Karpas-422 (cell line): ENCODE measurements at regions not wholly inside any gene's neighbourhood (a gene's known extent, or its start where the extent isn't known, plus 50 kb on each side); places are given as distances from the start of the nearest gene placed in this dataset.
"Not testable (repeated sequence)": the region's sequence is repeated elsewhere in the genome, so short reads cannot be mapped to it uniquely, and the experiment has no call there.

Source experiments
- DNase-seq: peaks from one replicate; pipeline ENCODE4 v3.0.0-alpha.2; 2015
- H2AFZ ChIP-seq: fragments of 200-600 bp; sonication (generic); 2 replicates; pipeline ENCODE4 v1.6.1; 2014; ENCODE audit warnings: antibody characterized with exemption, low read length, mixed read lengths
- H3K27ac ChIP-seq: fragments of 200-600 bp; sonication (generic); 2 replicates; pipeline ENCODE4 v1.5.1; 2014; ENCODE audit warnings: mild to moderate bottlenecking, low read length, moderate library complexity
- H3K27me3 ChIP-seq: fragments of 200-600 bp; sonication (generic); 2 replicates; pipeline ENCODE4 v1.6.1; 2014; ENCODE audit warnings: low read length, mixed read lengths
- H3K36me3 ChIP-seq: fragments of 200-600 bp; sonication (generic); 2 replicates; pipeline ENCODE4 v1.6.1; 2014; ENCODE audit warnings: low read length, mixed read lengths; ENCODE audit not compliant: insufficient read depth
- H3K4me1 ChIP-seq: fragments of 200-600 bp; sonication (generic); 2 replicates; pipeline ENCODE4 v1.6.1; 2014; ENCODE audit warnings: mild to moderate bottlenecking, low read length, mixed read lengths
- H3K4me2 ChIP-seq: fragments of 200-600 bp; sonication (generic); 2 replicates; pipeline ENCODE4 v1.6.1; 2014; ENCODE audit warnings: low read length, low read depth, mild to moderate bottlenecking; ENCODE audit not compliant: poor library complexity, severe bottlenecking
- H3K4me3 ChIP-seq: fragments of 200-600 bp; sonication (generic); 2 replicates; pipeline ENCODE4 v1.5.1; 2014; ENCODE audit warnings: mild to moderate bottlenecking, antibody characterized with exemption, low read length, mixed read lengths
- H3K79me2 ChIP-seq: fragments of 200-600 bp; sonication (generic); 2 replicates; pipeline ENCODE4 v1.6.1; 2014; ENCODE audit warnings: mild to moderate bottlenecking, low read length, mixed read lengths
- H3K9ac ChIP-seq: fragments of 200-600 bp; sonication (generic); 2 replicates; pipeline ENCODE4 v1.6.0; 2014; ENCODE audit warnings: low read length
- H3K9me2 ChIP-seq: fragments of 200-600 bp; sonication (generic), shearing (Covaris generic); replicated peaks from 2 replicates; pipeline ENCODE4 v1.6.0; 2014; ENCODE audit warnings: mild to moderate bottlenecking, low read length, moderate library complexity; ENCODE audit not compliant: insufficient read depth
- H3K9me3 ChIP-seq: fragments of 300-700, 200-600 bp; sonication (generic); 2 replicates; pipeline ENCODE4 v1.6.1; 2014; ENCODE audit warnings: low read length, mixed read lengths
- H4K20me1 ChIP-seq: fragments of 200-600 bp; sonication (generic); 2 replicates; pipeline ENCODE4 v1.6.1; 2014; ENCODE audit warnings: mild to moderate bottlenecking, antibody characterized with exemption, low read length, low read depth; ENCODE audit not compliant: insufficient read depth

DNA sequence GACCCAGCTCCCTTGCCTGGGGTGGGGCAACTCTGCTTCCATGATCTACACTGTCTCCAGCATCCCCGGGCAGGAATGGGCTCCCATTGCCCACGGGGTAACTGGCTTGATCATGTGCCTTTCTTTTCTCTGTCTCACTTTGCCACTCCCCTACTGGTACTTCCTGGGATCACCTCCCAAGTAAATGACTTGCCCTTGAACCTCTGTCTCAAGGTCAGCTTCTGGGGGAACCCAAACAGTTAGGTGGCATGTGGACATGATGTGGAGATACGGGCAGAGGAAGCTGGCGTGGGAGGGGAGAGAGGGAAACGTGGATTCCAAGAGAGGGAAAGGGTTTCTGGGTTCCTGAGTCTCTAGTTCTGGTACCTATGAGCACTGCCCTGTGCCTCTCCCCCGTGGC is 63.8 kb upstream of the RALY start:
- Histone ChIP-seq H3K9ac (no peak overlapping the region), H3K27me3 (no peaks in the 10 kb centered on the region), H3K79me2 (no peaks in the 10 kb centered on the region), H3K27ac (no peak overlapping the region), H4K20me1 (no peaks in the 10 kb centered on the region), H3K9me2 (no peaks in the 10 kb centered on the region), H3K9me3 (no peaks in the 10 kb centered on the region), H3K36me3 (no peaks in the 10 kb centered on the region), H3K4me2 (no peak overlapping the region), H3K4me3 (no peak overlapping the region), H2AFZ (no peak overlapping the region), H3K4me1 (peaks cover 4% of the 10 kb centered on the region; the same call in 1 of the 2 replicates)
- DNase-seq = peak; percentile 47

DNA sequence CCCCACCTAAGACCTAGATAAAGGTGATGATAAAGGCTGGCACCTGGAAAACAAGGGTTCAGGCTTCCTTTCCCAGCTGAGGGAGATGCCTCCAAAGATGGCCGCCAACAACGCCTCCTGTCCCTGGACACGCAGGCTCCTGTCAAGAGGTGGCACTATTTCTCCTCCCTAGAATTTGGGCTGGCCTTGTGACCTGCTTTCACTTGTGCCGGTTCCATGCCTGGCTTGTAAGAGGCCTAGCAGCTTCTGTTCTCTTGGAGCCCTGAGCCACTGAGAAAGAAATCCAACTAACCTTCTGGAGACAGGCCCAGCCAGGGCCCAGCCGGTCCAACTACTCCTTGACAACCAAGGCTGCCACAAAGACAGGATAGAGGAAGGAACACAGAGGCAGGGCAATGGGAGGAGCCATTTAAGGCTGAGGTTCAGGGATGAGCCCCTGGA is 60.2 kb upstream of the RALY start:
- Histone ChIP-seq H3K27me3 (no peaks in the 10 kb centered on the region), H3K4me1 (peaks cover 4% of the 10 kb centered on the region; the same call in 1 of the 2 replicates), H3K79me2 (no peaks in the 10 kb centered on the region), H3K4me2 (no peak overlapping the region), H3K27ac (no peak overlapping the region), H3K4me3 (no peak overlapping the region), H3K9ac (no peak overlapping the region), H3K9me2 (no peaks in the 10 kb centered on the region), H4K20me1 (no peaks in the 10 kb centered on the region), H2AFZ (peak overlapping the region; percentile 96; the same call in 1 of the 2 replicates), H3K36me3 (no peaks in the 10 kb centered on the region), H3K9me3 (no peaks in the 10 kb centered on the region)
- DNase-seq = peak; percentile 90

- H3K4me1 ChIP-seq = no peaks in the 10 kb centered on the region
- no peak overlapping the region for H3K9ac ChIP-seq
- H3K4me3 ChIP-seq = no peak overlapping the region
- H3K79me2 ChIP-seq = no peaks in the 10 kb centered on the region
- no peak for DNase-seq
- no peak overlapping the region for H3K4me2 ChIP-seq
- H3K36me3 ChIP-seq = no peaks in the 10 kb centered on the region
- no peaks in the 10 kb centered on the region for H4K20me1 ChIP-seq
- H2AFZ ChIP-seq = no peak overlapping the region
- H3K9me2 ChIP-seq = no peaks in the 10 kb centered on the region
- no peaks in the 10 kb centered on the region for H3K9me3 ChIP-seq
- no peak overlapping the region for H3K27ac ChIP-seq
- H3K27me3 ChIP-seq = no peaks in the 10 kb centered on the region
These were observed 57.1 kb upstream of the RALY start for GRCh38 chr20:33936656-33937055.

DNA sequence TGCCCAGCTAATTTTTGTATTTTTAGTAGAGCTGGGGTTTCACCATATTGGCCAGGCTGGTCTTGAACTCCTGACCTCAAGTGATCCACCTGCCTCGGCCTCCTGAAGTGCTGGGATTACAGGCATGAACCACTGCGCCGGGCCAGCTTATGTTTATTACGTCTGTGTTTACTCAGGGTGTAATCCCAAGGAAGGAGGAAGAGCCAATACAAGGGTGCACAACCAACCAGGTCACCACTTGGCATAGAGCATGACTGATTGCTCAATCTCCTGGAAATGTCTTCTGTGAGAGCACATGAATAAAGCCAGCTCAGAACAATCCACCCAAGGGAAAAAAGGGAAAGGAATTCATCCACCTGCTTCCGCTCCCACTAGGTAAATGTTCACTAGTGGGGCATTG is 54.7 kb upstream of the RALY start:
- not testable (repeated sequence) for H3K9ac ChIP-seq, H3K9me3 ChIP-seq, DNase-seq, H3K27me3 ChIP-seq, H2AFZ ChIP-seq, H3K4me1 ChIP-seq, H3K4me2 ChIP-seq, H4K20me1 ChIP-seq, H3K27ac ChIP-seq, H3K4me3 ChIP-seq, H3K9me2 ChIP-seq, H3K36me3 ChIP-seq, H3K79me2 ChIP-seq

- Histone ChIP-seq H3K9me3 (no peaks in the 10 kb centered on the region), H4K20me1 (no peaks in the 10 kb centered on the region), H3K79me2 (no peaks in the 10 kb centered on the region), H3K4me2 (no peak overlapping the region), H3K4me3 (no peak overlapping the region), H3K36me3 (no peaks in the 10 kb centered on the region), H3K27ac (no peak overlapping the region), H3K9ac (no peak overlapping the region), H3K4me1 (no peaks in the 10 kb centered on the region), H3K9me2 (no peaks in the 10 kb centered on the region), H2AFZ (no peak overlapping the region), H3K27me3 (no peaks in the 10 kb centered on the region)
- DNase-seq = no peak
These were observed 53.0 kb upstream of the RALY start for GRCh38 chr20:33940666-33941065.
